ENCODE measurements at regions not wholly inside any gene's neighbourhood (a gene's known extent, or its start where the extent isn't known, plus 50 kb on each side); places are given as distances from the start of the nearest gene placed in this dataset.

GRCh38 chr21:28333578-28334075 lies 659.0 kb downstream of the LTN1 start:
- no peak for TF ChIP-seq POLR2AphosphoS5 (IDR thresholded peaks at IDR 0.05)
- TF ChIP-seq CTCF (IDR thresholded peaks at IDR 0.05), result no peak
